ENCODE measurements at regions not wholly inside any gene's neighbourhood (a gene's known extent, or its start where the extent isn't known, plus 50 kb on each side); places are given as distances from the start of the nearest gene placed in this dataset.

DNA sequence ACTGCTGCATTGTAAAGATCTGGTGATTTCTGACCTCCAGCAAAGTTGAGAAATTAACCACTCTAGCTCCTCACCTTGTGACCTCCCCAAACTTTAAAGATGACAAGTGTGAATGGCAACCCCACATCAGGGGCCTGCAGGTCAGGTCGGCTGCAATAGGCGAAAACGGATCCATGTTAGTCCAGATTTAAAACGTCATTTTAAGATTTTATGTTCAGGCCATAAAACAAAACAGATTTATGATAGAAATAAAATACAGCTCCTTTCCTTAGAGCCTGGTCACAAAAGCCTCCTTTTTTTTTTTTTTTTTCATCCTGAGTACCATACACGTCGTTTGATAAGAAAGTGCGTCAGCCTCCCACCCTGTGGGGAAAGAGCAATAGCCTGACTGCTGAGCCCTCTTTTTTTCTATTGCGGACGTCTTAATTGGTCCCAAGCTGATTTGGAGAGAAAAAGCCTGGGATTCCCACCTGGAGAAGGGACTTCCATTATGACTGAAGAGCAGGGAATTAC is 519.2 kb upstream of the NOX3 start (continued):
- TF ChIP-seq, protein P1, sequence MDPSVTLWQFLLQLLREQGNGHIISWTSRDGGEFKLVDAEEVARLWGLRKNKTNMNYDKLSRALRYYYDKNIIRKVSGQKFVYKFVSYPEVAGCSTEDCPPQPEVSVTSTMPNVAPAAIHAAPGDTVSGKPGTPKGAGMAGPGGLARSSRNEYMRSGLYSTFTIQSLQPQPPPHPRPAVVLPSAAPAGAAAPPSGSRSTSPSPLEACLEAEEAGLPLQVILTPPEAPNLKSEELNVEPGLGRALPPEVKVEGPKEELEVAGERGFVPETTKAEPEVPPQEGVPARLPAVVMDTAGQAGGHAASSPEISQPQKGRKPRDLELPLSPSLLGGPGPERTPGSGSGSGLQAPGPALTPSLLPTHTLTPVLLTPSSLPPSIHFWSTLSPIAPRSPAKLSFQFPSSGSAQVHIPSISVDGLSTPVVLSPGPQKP (IDR thresholded peaks at IDR 0.05; ENCODE audit: low read depth, low read length), result no peak
- TF ChIP-seq EP300 (IDR thresholded peaks at IDR 0.05), result no peak

DNA sequence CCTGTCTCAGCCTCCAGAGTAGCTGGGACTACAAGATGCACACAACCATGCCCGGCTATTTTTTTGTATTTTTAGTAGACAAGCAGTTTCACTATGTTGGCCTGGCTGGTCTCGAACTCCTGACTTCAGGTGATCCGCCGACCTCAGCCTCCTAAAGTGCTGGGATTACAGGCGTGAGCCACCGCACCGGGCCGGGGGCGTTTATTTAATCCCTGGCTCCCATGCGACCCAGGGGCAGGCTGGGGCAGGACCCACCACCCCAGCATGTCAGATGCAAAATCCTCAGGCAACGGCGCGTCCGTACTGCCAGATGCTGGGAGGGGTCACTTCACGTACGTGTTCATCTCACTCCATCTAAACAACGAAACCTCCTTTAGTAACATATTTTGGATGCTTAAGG is 518.7 kb upstream of the NOX3 start:
- CTCF ChIA-PET, result interaction anchor here (1.1 kb wide), 1 partner anchor 62 kb away, joined by 3 read pairs; no protein-coding TSS in a partner anchor

GRCh38 chr6:155970876-155971708 is 515.5 kb upstream of the NOX3 start:
- 46% methylated on average over 7 of the region's 7 CpGs for WGBS (ENCODE audit: missing lambda C conversion rate)
- DNase-seq (ENCODE audit: low read depth in 1 of 2, low spot score in 1 of 2) (no peak), FAIRE-seq (no peak), ATAC-seq (no peak)
- no peaks in the 10 kb centered on the region for H3K4me1 ChIP-seq
- no peaks in the 10 kb centered on the region for H3K9me3 ChIP-seq
- H3K27ac ChIP-seq, result no peak overlapping the region
- H3K4me3 ChIP-seq, result no peak overlapping the region
- CTCF ChIA-PET, result no interaction called here
- POLR2A ChIA-PET, result no interaction called here
- no peak overlapping the region for H3K4me2 ChIP-seq
- TF ChIP-seq, protein P2, sequence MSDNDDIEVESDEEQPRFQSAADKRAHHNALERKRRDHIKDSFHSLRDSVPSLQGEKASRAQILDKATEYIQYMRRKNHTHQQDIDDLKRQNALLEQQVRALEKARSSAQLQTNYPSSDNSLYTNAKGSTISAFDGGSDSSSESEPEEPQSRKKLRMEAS (IDR thresholded peaks at IDR 0.05), result no peak
- TF ChIP-seq SREBF2 (IDR thresholded peaks at IDR 0.05), result no peak

More for the DNA sequence above, 518.7 kb upstream of the NOX3 start:
- no peak overlapping the region for H3K27ac ChIP-seq
- TF ChIP-seq RARB (CRISPR knock-in tag; IDR thresholded peaks at IDR 0.05) (no peak), KDM1A (IDR thresholded peaks at IDR 0.05; ENCODE audit: low read depth) (no peak)
- POLR2A ChIA-PET, result interaction anchor here (0.6 kb wide), 1 partner anchor 1774 kb away, joined by 4 read pairs; no protein-coding TSS in a partner anchor
- DNase-seq (ENCODE audit: low read depth in 1 of 2, low spot score in 1 of 2) (no peak), FAIRE-seq (no peak), ATAC-seq (no peak)
- H3K4me1 ChIP-seq, result no peaks in the 10 kb centered on the region
- 77% methylated on average over 17 of the region's 17 CpGs for WGBS (ENCODE audit: missing lambda C conversion rate)
- no peak overlapping the region for H3K4me2 ChIP-seq
- H3K9me3 ChIP-seq, result no peaks in the 10 kb centered on the region
- H3K4me3 ChIP-seq, result no peak overlapping the region

- H3K27ac ChIP-seq, result no peak overlapping the region
- DNase-seq (ENCODE audit: low read depth in 1 of 2, low spot score in 1 of 2), result no peak
- no peak for TF ChIP-seq REST (IDR thresholded peaks at IDR 0.05)
- no peak for TF ChIP-seq HOXA7 (CRISPR knock-in tag; IDR thresholded peaks at IDR 0.05)
- TF ChIP-seq POLR2AphosphoS2 (conservative IDR thresholded peaks at IDR 0.05; ENCODE audit: low read length), result no peak
- no peak for TF ChIP-seq CBX2 (IDR thresholded peaks at IDR 0.05; ENCODE audit: borderline replicate concordance, low read depth)
- no peak for TF ChIP-seq MAZ (IDR thresholded peaks at IDR 0.05; ENCODE audit: borderline replicate concordance, low read depth, low read length)
- TF ChIP-seq, protein P3, sequence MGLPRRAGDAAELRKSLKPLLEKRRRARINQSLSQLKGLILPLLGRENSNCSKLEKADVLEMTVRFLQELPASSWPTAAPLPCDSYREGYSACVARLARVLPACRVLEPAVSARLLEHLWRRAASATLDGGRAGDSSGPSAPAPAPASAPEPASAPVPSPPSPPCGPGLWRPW (IDR thresholded peaks at IDR 0.05), result no peak
- no peak for TF ChIP-seq HOXB13 (CRISPR knock-in tag; IDR thresholded peaks at IDR 0.05; ENCODE audit: low read depth)
- no peak for TF ChIP-seq BCL3 (IDR thresholded peaks at IDR 0.05)
- no peak for TF ChIP-seq CHD4 (IDR thresholded peaks at IDR 0.05; ENCODE audit: borderline replicate concordance)
- TF ChIP-seq NPAS2 (CRISPR knock-in tag; IDR thresholded peaks at IDR 0.05; ENCODE audit: borderline replicate concordance), result no peak
- no peak for TF ChIP-seq RNF2 (IDR thresholded peaks at IDR 0.05; ENCODE audit: borderline replicate concordance, low read depth)
- TF ChIP-seq JUN (IDR thresholded peaks at IDR 0.05), result no peak
- no peak for TF ChIP-seq PHF8 (IDR thresholded peaks at IDR 0.05; ENCODE audit: borderline replicate concordance, low read depth)
- no peak for TF ChIP-seq ZNF302 (CRISPR knock-in tag; IDR thresholded peaks at IDR 0.05)
- POLR2A ChIA-PET, result no interaction called here
- no peaks in the 10 kb centered on the region for H3K9me3 ChIP-seq
- CTCF ChIA-PET, result no interaction called here
- H3K4me2 ChIP-seq, result no peak overlapping the region
- no peak overlapping the region for H3K4me3 ChIP-seq
- no peaks in the 10 kb centered on the region for H3K4me1 ChIP-seq
- ATAC-seq, result no peak
- no peak for FAIRE-seq
Measured at GRCh38 chr6:155970472-155970871, 514.8 kb upstream of the NOX3 start.

All from A549 (cell line).